Peyer's patch (tissue), 4 donors: ENCODE measurements at regions not wholly inside any gene's neighbourhood (a gene's known extent, or its start where the extent isn't known, plus 50 kb on each side); places are given as distances from the start of the nearest gene placed in this dataset.

Experiments
- DNase-seq, 3 donors: peaks; one replicate each; pipeline ENCODE4 v3.0.0-alpha.2; 2017 to 2019
- H3K27ac ChIP-seq, 4 donors: fragments of 200-600 bp; sonication (generic); one replicate each; pipeline ENCODE4 v1.5.1; 2016 to 2019
- H3K27me3 ChIP-seq, 2 donors: fragments of 200-600 bp; sonication (generic); one replicate each; pipeline ENCODE4 v1.5.1; 2019
- H3K36me3 ChIP-seq, 3 donors: fragments of 200-600 bp; sonication (generic); one replicate each; pipeline ENCODE4 v1.5.1; 2016 to 2019
- H3K4me1 ChIP-seq, 4 donors: fragments of 200-600 bp; sonication (generic); one replicate each; pipeline ENCODE4 v1.5.1; 2016 to 2019
- H3K4me3 ChIP-seq, 4 donors: fragments of 200-600 bp; sonication (generic); 1 replicate in 3 of 4; 2 replicates in 1 of 4; pipeline ENCODE4 v1.5.1; 2016 to 2019; ENCODE audit warnings: mild to moderate bottlenecking in 1 of 4
- H3K9me3 ChIP-seq, 4 donors: fragments of 200-600 bp; sonication (generic); one replicate each; pipeline ENCODE4 v1.5.1; 2016 to 2019; ENCODE audit warnings: mild to moderate bottlenecking in 1 of 4
- POLR2A ChIP-seq, 2 donors: fragments of 450-650 bp; IDR thresholded peaks; one replicate each; pipeline ENCODE4 v1.5.1; 2017; ENCODE audit warnings: antibody characterized with exemption in 2 of 2, mild to moderate bottlenecking in 2 of 2, moderate library complexity in 2 of 2
- TF ChIP-seq, protein P1 (sequence below), 6 experiments: fragments of 450-650 bp in 4 of 6; fragments of 200-600 bp in 2 of 6; sonication (generic) in 1 of 6; IDR thresholded peaks; one replicate each; pipeline ENCODE4 v1.5.1; 2017 to 2019; ENCODE audit warnings: antibody characterized with exemption in 6 of 6, mild to moderate bottlenecking in 3 of 6, moderate library complexity in 1 of 6

DNA sequence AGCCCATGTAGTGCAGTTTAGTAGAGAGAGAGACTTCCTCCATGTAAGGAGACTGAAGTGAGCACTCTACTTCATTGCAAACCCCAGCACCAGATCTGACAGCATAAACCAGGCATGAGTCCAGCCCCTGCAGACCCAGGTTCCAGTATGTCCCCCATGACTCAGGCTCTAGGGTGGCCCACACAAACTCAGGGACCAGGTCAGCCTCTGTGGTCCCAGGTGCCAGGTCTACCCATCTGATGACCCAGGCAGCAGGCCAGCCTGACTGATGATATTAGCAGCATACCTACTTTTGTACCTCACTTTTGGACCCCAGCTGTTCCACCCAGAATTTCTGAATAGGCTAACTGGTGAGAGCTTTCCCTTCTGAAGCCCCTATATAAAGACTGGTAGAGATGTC lies 647.8 kb downstream of the ANXA1 start:
- TF ChIP-seq POLR2A (IDR thresholded peaks at IDR 0.05): no peak
- TF ChIP-seq, protein P1, sequence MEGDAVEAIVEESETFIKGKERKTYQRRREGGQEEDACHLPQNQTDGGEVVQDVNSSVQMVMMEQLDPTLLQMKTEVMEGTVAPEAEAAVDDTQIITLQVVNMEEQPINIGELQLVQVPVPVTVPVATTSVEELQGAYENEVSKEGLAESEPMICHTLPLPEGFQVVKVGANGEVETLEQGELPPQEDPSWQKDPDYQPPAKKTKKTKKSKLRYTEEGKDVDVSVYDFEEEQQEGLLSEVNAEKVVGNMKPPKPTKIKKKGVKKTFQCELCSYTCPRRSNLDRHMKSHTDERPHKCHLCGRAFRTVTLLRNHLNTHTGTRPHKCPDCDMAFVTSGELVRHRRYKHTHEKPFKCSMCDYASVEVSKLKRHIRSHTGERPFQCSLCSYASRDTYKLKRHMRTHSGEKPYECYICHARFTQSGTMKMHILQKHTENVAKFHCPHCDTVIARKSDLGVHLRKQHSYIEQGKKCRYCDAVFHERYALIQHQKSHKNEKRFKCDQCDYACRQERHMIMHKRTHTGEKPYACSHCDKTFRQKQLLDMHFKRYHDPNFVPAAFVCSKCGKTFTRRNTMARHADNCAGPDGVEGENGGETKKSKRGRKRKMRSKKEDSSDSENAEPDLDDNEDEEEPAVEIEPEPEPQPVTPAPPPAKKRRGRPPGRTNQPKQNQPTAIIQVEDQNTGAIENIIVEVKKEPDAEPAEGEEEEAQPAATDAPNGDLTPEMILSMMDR (IDR thresholded peaks at IDR 0.05): no peak
- Histone ChIP-seq H3K4me1 (no peaks in the 10 kb centered on the region), H3K36me3 (no peaks in the 10 kb centered on the region), H3K4me3 (no peak overlapping the region), H3K9me3 (no peaks in the 10 kb centered on the region), H3K27me3 (no peaks in the 10 kb centered on the region), H3K27ac (no peak overlapping the region)
- no peak for DNase-seq

DNA sequence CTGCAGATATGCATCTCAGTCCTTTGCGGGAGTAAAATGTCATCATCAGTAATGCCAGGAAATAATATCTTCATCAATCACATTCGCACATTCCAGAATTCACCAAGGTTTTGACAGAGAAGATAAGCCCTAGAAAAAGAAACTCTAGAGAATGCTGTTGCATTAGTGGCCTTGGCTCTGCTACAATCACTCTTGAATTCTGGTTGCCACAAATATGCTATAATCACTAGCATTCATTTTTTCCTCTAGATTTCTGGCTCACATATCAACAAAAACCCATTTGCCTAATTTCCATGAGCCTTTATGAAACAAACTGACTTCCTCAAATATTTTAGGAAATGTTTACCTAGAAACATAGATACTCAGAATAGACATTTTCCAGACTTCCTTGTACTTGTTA lies 653.4 kb downstream of the ANXA1 start:
- Histone ChIP-seq H3K4me1 (no peaks in the 10 kb centered on the region), H3K4me3 (no peak overlapping the region), H3K27ac (no peak overlapping the region), H3K36me3 (no peaks in the 10 kb centered on the region), H3K9me3 (no peaks in the 10 kb centered on the region), H3K27me3 (no peaks in the 10 kb centered on the region)
- no peak for DNase-seq
- TF ChIP-seq POLR2A (IDR thresholded peaks at IDR 0.05): no peak
- TF ChIP-seq, protein P1 (IDR thresholded peaks at IDR 0.05): no peak

DNA sequence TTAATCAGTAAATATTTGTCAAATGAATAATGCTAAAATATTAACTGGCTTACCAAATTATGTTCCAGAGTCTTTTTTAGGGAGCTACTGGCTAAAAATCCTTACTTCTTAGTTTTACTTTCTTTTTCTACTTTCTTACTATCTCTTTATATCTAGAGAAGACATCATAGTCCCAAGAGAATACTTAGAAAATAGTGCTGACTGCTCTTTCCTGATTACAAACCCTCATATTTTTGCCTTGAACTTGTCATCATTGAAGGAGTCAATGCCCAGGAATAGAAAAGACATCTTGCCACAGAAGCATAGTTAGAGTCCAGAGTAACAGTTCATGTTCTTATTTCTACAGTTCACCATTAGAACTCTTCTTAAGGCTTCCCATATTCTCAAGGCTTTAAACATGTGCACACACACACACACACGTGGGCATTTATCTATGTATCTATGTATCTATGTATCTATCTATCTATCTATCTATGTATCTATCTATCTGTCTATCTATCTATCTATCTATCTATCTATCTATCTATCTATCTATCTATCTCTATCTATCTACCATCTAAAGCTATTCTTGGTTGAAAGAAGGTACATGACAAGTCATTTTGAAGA lies 654.3 kb downstream of the ANXA1 start:
- no peaks in the 10 kb centered on the region for H3K4me1 ChIP-seq
- no peaks in the 10 kb centered on the region for H3K27me3 ChIP-seq
- H3K36me3 ChIP-seq: no peaks in the 10 kb centered on the region

DNA sequence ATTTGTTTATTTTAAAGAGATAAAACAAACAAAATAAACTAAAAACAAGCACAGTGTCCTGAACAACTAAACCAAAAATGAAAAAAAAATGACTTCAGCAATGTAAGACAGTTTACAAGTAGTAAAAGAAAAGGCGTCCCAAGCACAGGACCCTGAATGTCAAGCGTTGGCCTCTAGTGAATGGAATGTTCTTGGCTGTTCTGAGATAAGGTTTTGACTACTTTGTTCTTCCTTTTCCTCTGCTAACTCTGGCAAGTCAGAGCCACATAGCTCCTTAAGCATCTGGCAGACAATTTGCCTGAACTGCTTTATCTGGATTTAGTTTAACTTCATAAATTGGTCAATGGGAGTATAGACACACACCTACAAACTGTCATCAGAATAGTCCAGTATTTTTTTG lies 655.2 kb downstream of the ANXA1 start:
- TF ChIP-seq, protein P1 (IDR thresholded peaks at IDR 0.05): no peak
- TF ChIP-seq POLR2A (IDR thresholded peaks at IDR 0.05): no peak
- no peaks in the 10 kb centered on the region for H3K27me3 ChIP-seq
- H3K27ac ChIP-seq: no peak overlapping the region
- no peak for DNase-seq
- H3K9me3 ChIP-seq: no peaks in the 10 kb centered on the region
- no peak overlapping the region for H3K4me3 ChIP-seq
- no peaks in the 10 kb centered on the region for H3K4me1 ChIP-seq
- H3K36me3 ChIP-seq: no peaks in the 10 kb centered on the region

More for the DNA sequence above, 654.3 kb downstream of the ANXA1 start:
- Histone ChIP-seq H3K27ac (no peak overlapping the region), H3K9me3 (no peaks in the 10 kb centered on the region), H3K4me3 (no peak overlapping the region)
- TF ChIP-seq, protein P1 (IDR thresholded peaks at IDR 0.05): no peak
- TF ChIP-seq POLR2A (IDR thresholded peaks at IDR 0.05): no peak
- no peak for DNase-seq

DNA sequence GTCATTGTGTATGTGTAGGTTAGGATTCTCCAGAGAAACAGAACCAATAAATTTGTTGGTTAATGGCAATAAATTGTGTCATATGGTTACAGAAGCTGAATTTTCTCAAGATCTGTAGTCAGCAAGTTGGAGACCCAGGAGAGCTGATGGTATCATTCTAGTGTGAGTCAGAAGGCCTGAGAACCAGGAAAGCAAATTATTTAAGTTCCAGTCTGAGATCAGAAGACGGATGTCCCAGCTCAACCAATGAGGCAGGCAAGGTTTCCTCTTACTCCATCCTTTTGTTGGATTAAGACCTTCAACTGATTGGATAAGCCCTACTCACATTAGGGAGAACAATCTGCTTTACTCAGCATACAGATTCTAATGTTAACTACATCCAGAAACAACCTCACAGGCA lies 656.3 kb downstream of the ANXA1 start:
- no peak for DNase-seq
- H3K4me1 ChIP-seq: no peaks in the 10 kb centered on the region
- H3K27me3 ChIP-seq: no peaks in the 10 kb centered on the region
- H3K4me3 ChIP-seq: no peak overlapping the region
- no peak overlapping the region for H3K27ac ChIP-seq
- TF ChIP-seq POLR2A (IDR thresholded peaks at IDR 0.05): no peak
- TF ChIP-seq, protein P1 (IDR thresholded peaks at IDR 0.05): no peak
- no peaks in the 10 kb centered on the region for H3K9me3 ChIP-seq
- H3K36me3 ChIP-seq: no peaks in the 10 kb centered on the region
